Peyer's patch (tissue), 4 donors: ENCODE measurements at regions not wholly inside any gene's neighbourhood (a gene's known extent, or its start where the extent isn't known, plus 50 kb on each side); places are given as distances from the start of the nearest gene placed in this dataset.

Experiments
- POLR2A ChIP-seq, 2 donors: fragments of 450-650 bp; IDR thresholded peaks; one replicate each; pipeline ENCODE4 v1.5.1; 2017; ENCODE audit warnings: antibody characterized with exemption in 2 of 2, mild to moderate bottlenecking in 2 of 2, moderate library complexity in 2 of 2
- TF ChIP-seq, protein P1 (sequence below), 6 experiments: fragments of 450-650 bp in 4 of 6; fragments of 200-600 bp in 2 of 6; sonication (generic) in 1 of 6; IDR thresholded peaks; one replicate each; pipeline ENCODE4 v1.5.1; 2017 to 2019; ENCODE audit warnings: antibody characterized with exemption in 6 of 6, mild to moderate bottlenecking in 3 of 6, moderate library complexity in 1 of 6

- no peak for TF ChIP-seq POLR2A (IDR thresholded peaks at IDR 0.05)
- TF ChIP-seq, protein P1, sequence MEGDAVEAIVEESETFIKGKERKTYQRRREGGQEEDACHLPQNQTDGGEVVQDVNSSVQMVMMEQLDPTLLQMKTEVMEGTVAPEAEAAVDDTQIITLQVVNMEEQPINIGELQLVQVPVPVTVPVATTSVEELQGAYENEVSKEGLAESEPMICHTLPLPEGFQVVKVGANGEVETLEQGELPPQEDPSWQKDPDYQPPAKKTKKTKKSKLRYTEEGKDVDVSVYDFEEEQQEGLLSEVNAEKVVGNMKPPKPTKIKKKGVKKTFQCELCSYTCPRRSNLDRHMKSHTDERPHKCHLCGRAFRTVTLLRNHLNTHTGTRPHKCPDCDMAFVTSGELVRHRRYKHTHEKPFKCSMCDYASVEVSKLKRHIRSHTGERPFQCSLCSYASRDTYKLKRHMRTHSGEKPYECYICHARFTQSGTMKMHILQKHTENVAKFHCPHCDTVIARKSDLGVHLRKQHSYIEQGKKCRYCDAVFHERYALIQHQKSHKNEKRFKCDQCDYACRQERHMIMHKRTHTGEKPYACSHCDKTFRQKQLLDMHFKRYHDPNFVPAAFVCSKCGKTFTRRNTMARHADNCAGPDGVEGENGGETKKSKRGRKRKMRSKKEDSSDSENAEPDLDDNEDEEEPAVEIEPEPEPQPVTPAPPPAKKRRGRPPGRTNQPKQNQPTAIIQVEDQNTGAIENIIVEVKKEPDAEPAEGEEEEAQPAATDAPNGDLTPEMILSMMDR (IDR thresholded peaks at IDR 0.05), result no peak
Observed at GRCh38 chr3:8355346-8355745, 146.3 kb upstream of the LMCD1 start.
